GM19438 (cell line): ENCODE measurements at regions not wholly inside any gene's neighbourhood (a gene's known extent, or its start where the extent isn't known, plus 50 kb on each side); places are given as distances from the start of the nearest gene placed in this dataset.

Experiments
- ATAC-seq: cut with Tn5 transposase; IDR thresholded peaks from one replicate; pipeline ENCODE4 v1.9.1; 2021; ENCODE audit warnings: low read depth; ENCODE audit not compliant: unreplicated experiment

- no peak for ATAC-seq
Observed at GRCh38 chr1:24992761-24993211, 62.7 kb upstream of the RUNX3 start.

- ATAC-seq, result no peak
Observed at GRCh38 chr1:24992124-24992760, 62.2 kb upstream of the RUNX3 start.

GRCh38 chr1:24991697-24992096, 61.6 kb upstream of the RUNX3 start:
- no peak for ATAC-seq

- no peak for ATAC-seq
Observed at GRCh38 chr1:24990779-24991641, 60.9 kb upstream of the RUNX3 start.

GRCh38 chr1:24990136-24990535, 60.1 kb upstream of the RUNX3 start:
- no peak for ATAC-seq

- ATAC-seq, result no peak
Observed at GRCh38 chr1:24989082-24989481, 59.0 kb upstream of the RUNX3 start.

- no peak for ATAC-seq
Observed at GRCh38 chr1:24988558-24988912, 58.5 kb upstream of the RUNX3 start.

GRCh38 chr1:24987875-24988557, 57.9 kb upstream of the RUNX3 start:
- ATAC-seq, result no peak

GRCh38 chr1:24987424-24987823, 57.3 kb upstream of the RUNX3 start:
- ATAC-seq, result no peak

- no peak for ATAC-seq
Observed at GRCh38 chr1:24986372-24986965, 56.4 kb upstream of the RUNX3 start.

- no peak for ATAC-seq
Observed at GRCh38 chr1:24985737-24986136, 55.7 kb upstream of the RUNX3 start.

- ATAC-seq, result no peak
Observed at GRCh38 chr1:24984800-24985522, 54.9 kb upstream of the RUNX3 start.

GRCh38 chr1:24984300-24984699, 54.2 kb upstream of the RUNX3 start:
- ATAC-seq, result no peak

GRCh38 chr1:24983006-24983680, 53.1 kb upstream of the RUNX3 start:
- ATAC-seq, result no peak

GRCh38 chr1:24981631-24982005, 51.5 kb upstream of the RUNX3 start:
- ATAC-seq, result no peak

- ATAC-seq, result no peak
Observed at GRCh38 chr1:24980836-24981630, 51.0 kb upstream of the RUNX3 start.
